Activated T-helper 17 cell treated with anti-CD3 and anti-CD28 coated beads, Interleukin-2, amount 50 U/mL, for 72 hours (primary cell): ENCODE measurements at regions not wholly inside any gene's neighbourhood (a gene's known extent, or its start where the extent isn't known, plus 50 kb on each side); places are given as distances from the start of the nearest gene placed in this dataset.
"Not testable (repeated sequence)": the region's sequence is repeated elsewhere in the genome, so short reads cannot be mapped to it uniquely, and the experiment has no call there.

Experiments
- ATAC-seq: fragments of 150-1000 bp; cut with Tn5 transposase; replicated peaks from 2 replicates; pipeline ENCODE4 v1.10.0; 2021; ENCODE audit warnings: mild to moderate bottlenecking, moderate library complexity
- H3K27ac Mint-ChIP-seq: one replicate; pipeline ENCODE4 v1.8.0; 2022; ENCODE audit warnings: mixed read lengths
- H3K27me3 Mint-ChIP-seq: one replicate; pipeline ENCODE4 v1.8.0; 2022; ENCODE audit warnings: mixed read lengths
- H3K36me3 Mint-ChIP-seq: one replicate; pipeline ENCODE4 v1.8.0; 2022; ENCODE audit warnings: low read depth, mild to moderate bottlenecking, mixed read lengths
- H3K4me1 Mint-ChIP-seq: one replicate; pipeline ENCODE4 v1.8.0; 2022; ENCODE audit warnings: mixed read lengths
- H3K4me3 Mint-ChIP-seq: one replicate; pipeline ENCODE4 v1.8.0; 2022; ENCODE audit warnings: mild to moderate bottlenecking, mixed read lengths
- H3K9me3 Mint-ChIP-seq: one replicate; pipeline ENCODE4 v1.8.0; 2022; ENCODE audit warnings: mixed read lengths

DNA sequence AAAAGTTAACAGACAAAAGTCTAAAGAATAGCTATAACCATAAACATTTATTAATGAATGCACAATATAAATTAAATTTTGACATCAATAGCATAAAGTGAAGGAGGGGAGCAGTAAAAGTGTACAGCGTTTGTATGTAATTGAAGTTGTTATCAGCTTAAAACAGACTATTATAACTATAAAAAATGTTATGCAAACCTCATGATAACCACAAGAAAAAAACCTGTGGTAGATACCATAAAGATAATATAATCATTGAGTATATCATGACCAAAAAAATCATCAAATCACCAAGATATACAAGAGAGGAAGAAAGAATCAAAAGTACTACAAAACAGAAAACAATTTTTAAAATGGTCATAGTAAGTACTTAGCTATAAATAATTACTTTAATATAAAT lies 122.1 kb upstream of the ID2 start:
- H3K9me3 Mint-ChIP-seq, result peaks cover 7% of the 10 kb centered on the region
- no peaks in the 10 kb centered on the region for H3K4me1 Mint-ChIP-seq
- no peak overlapping the region for H3K27ac Mint-ChIP-seq
- H3K4me3 Mint-ChIP-seq, result no peak overlapping the region
- ATAC-seq, result no peak
- H3K36me3 Mint-ChIP-seq, result no peaks in the 10 kb centered on the region
- H3K27me3 Mint-ChIP-seq, result no peaks in the 10 kb centered on the region

DNA sequence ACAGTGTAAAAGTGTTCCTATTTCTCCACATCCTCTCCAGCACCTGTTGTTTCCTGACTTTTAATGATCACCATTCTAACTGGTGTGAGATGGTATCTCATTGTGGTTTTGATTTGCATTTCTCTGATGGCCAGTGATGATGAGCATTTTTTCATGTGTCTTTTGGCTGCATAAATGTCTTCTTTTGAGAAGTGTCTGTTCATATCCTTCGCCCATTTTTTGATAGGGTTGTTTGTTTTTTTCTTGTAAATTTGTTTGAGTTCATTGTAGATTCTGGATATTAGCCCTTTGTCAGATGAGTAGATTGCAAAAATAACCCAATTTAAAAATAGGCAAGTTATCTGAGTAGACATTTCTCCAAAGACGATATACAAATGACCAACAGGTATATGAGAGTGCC lies 120.2 kb upstream of the ID2 start:
- not testable (repeated sequence) for H3K9me3 Mint-ChIP-seq, ATAC-seq, H3K36me3 Mint-ChIP-seq, H3K27me3 Mint-ChIP-seq, H3K4me1 Mint-ChIP-seq, H3K4me3 Mint-ChIP-seq, H3K27ac Mint-ChIP-seq

DNA sequence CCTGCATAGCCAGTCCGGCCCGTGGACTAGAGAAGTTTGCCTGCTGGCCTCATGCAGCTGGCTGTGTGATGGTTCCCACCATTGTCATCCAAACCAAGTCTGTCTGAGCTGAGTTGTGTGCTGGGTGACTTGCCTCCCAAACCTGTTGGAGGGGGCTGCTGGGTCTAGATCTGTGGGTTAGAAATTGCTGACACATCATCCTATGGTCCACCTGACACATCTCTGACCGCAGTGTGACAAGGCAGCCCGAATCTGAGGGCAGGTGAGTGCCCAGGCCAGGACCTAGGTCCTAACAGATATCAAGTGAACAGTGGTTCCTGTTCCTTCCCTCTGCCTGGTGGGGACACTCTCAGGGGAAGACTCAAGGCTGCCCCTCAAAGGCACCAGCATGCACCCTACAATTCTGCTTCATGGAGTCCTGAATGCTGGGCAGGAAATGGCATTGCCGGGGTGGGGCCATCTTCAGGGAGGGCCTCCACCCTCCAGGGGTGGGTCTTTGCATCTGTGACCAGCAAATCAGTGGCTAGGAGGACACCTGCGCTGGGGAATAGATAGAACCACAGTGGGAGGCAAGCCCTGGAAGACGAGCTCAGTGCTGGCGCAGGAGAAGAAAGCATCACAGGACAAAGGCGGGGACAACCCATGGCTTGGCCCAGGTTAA lies 117.9 kb upstream of the ID2 start:
- Mint-ChIP-seq H3K9me3 (no peaks in the 10 kb centered on the region), H3K27ac (no peak overlapping the region), H3K4me3 (no peak overlapping the region), H3K36me3 (no peaks in the 10 kb centered on the region), H3K27me3 (no peaks in the 10 kb centered on the region), H3K4me1 (peaks cover 6% of the 10 kb centered on the region)
- no peak for ATAC-seq

DNA sequence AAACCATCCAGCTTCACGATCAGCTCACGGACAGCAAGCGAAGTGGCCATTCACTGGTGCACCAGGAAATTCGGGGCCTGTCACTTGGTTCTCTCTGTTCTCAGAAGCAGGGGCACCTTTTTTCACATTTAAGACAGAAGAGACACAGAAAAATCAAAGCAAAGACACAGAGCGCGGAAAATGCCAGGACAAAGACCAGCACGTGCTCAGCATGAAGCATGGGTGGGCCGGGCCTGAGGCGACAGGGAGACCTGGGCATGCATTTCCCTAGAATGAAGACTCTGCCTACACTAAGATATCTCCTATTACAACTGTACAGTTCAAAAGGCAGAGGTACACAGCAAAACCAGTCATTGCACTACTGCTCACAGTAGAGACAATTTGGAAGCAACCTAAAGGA lies 117.4 kb upstream of the ID2 start:
- Mint-ChIP-seq H3K4me1 (peaks cover 6% of the 10 kb centered on the region), H3K36me3 (no peaks in the 10 kb centered on the region), H3K4me3 (no peak overlapping the region), H3K9me3 (no peaks in the 10 kb centered on the region), H3K27ac (no peak overlapping the region), H3K27me3 (no peaks in the 10 kb centered on the region)
- no peak for ATAC-seq

DNA sequence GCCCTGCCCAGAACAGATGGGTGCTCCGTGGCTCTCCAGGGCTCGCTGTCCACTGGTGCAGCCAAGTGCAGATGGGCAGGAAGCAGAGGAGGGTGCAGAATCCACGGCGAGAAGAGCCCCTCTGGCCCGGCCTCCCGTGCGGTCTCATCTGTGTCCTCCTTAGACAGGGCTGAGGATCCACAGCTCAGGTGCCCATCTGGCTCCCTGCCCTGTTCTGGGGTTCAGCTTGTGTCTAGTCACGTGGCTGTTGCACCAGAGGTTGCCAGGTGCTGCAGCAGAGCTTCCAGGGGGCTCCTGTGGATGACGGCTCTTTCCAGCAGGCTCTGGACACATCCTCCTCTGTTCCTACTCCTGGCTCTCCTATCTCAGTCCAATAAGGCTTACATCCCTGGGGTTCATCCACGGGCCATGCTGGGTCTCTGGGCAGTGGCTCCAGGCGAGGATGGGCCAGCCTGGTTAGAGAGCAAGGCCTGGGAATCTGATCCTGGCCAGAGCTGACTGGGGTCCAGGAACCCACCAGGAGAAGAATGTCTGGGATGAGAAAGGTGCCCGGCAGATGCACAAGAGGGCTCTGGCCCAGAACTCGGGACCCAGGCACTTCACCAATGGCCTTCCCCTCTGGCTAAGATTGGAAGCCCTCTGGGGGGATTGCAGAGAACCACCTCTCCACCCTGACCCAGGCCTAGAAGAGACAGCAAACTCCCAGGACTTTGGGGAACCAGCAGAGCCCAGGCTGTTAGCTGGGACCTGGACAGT lies 116.3 kb upstream of the ID2 start:
- no peaks in the 10 kb centered on the region for H3K9me3 Mint-ChIP-seq
- H3K27ac Mint-ChIP-seq, result peak overlapping the region; percentile 68
- no peaks in the 10 kb centered on the region for H3K36me3 Mint-ChIP-seq
- ATAC-seq, result no peak
- H3K4me3 Mint-ChIP-seq, result no peak overlapping the region
- H3K27me3 Mint-ChIP-seq, result no peaks in the 10 kb centered on the region
- H3K4me1 Mint-ChIP-seq, result peaks cover 6% of the 10 kb centered on the region

DNA sequence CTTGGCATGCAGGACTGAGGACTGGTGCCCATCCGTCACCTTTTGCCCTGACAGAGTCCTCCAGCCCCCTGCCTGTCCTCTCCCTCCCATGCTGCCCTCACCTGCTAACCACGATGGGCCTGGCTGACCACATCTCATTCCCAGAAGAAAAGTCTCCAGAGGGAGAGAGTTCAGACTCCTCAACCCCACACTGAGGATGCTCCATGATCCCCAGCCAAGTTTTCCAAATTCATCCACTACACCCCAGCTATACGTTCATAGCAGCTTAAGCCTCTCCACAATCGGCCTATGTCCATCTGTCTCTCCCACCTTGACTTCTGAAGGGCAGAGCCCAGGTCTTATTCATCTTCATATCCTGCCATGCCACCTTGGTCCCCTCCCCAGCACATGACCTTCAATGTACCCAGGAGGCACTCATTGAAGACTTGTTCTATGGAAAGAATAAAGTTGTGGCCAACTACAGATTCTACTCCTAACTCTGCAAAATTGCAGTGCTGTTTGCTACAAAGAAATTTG lies 115.6 kb upstream of the ID2 start:
- Mint-ChIP-seq H3K36me3 (no peaks in the 10 kb centered on the region), H3K4me1 (peaks cover 6% of the 10 kb centered on the region), H3K4me3 (no peak overlapping the region), H3K27ac (peak overlapping the region; percentile 68), H3K9me3 (no peaks in the 10 kb centered on the region), H3K27me3 (no peaks in the 10 kb centered on the region)
- no peak for ATAC-seq

DNA sequence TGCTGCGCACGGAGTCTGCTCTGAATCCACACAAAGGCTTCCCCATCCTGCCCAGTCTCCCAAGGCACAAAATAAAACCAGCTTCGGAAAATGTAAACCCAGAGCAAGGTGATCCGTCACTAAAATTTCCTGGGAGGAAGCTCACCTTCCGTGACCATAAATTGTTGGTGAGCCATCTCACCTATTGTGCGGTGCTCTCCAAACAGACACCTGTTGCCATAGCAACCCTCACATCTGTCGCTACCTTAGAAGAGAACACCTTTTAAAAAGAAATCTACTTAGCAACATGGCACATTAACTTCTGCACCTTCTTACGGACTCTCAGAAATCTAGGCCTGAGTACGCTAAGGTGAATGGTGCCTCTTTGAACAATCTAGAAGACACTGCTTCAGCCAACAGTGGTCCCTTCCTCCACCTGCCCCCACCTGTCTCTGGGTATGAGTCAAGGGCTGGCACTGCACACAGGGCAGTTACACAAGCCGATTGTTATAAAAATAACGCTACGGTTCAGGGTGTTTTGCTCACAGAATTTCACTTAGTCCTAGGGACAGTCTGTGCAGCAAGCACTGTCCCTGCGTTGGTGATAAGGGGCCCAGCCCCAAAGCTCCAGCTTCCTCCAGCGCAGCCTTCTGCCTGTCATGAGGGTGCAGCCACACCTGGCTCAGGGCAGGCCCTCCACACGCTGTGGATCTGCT lies 114.9 kb upstream of the ID2 start:
- Mint-ChIP-seq H3K4me3 (no peak overlapping the region), H3K27ac (peak overlapping the region; percentile 68), H3K27me3 (no peaks in the 10 kb centered on the region), H3K9me3 (no peaks in the 10 kb centered on the region), H3K4me1 (peaks cover 6% of the 10 kb centered on the region), H3K36me3 (no peaks in the 10 kb centered on the region)
- no peak for ATAC-seq

DNA sequence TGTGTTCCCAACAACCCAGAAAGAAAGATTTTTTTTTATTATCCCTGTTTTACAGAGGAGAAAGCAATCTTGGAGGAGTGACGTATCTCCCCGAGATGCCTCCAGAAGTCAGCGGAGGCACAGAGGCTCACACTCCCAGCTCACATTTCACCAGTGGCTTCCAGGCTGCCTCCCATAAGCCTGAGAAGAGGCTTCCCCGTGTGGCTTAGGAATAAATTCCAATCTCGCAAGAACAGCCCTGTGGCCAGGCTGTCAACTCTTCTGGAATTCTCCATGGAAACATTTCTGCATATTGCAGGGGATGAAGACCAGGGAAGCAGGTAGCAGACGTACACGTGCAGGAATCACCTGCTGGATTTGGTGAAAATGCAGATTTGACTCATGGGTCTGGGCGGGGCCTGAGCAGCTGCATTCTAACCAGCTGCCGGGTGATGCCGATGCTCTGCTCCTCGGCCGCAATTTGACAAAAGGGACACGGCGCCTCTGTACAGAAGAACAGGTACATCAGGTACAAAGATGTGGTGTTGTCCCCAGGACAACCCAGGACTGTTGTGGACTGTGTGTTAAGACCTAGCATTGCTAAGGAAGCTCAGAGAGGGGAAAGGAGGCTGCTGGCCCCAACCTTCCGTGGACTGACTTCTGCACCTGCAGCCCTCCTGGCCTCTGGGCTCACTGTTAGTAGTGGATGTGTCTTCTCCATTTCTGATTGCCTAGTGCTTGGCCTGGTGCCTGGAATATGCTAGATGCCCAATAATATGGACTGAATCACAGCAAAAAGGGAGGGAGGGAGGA lies 114.2 kb upstream of the ID2 start:
- Mint-ChIP-seq H3K4me3 (no peak overlapping the region), H3K4me1 (peaks cover 6% of the 10 kb centered on the region), H3K9me3 (no peaks in the 10 kb centered on the region), H3K36me3 (no peaks in the 10 kb centered on the region), H3K27me3 (no peaks in the 10 kb centered on the region), H3K27ac (no peak overlapping the region)
- no peak for ATAC-seq

DNA sequence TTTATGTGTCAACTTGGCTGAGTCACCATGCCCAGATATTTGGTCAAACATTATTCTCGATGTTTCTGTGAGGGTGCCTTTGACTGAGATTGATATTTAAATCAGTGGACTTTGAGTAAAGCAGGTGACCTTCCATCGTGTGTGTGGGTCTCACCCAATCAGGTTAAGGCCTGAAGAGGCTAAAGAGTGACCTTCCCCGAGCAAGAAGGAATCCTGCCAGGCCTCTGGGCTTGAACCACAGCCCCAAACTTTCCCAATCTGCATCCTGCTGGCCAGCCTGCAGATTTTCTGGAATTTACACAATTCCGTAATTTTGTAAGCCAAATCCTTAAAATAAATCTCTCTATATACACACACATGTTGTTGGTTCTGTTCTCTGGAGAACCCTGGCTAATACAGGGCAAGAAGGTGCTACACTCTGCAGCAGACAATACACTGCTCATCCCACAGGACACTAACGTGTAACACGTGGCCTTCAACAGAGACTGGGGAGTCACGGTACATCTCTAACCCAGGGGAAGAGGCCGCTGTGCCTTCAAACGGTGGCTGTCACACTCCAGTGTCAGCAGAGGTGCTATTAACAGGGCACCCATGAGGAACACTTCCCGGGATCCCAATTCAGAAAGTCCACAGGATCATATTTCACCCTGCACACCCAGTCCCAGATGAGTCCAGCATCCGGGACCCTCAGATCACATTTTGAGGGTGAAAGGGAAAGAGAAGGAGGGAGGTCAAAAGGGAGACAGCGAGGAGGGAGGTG lies 113.1 kb upstream of the ID2 start:
- Mint-ChIP-seq H3K27me3 (no peaks in the 10 kb centered on the region), H3K4me3 (no peak overlapping the region)

DNA sequence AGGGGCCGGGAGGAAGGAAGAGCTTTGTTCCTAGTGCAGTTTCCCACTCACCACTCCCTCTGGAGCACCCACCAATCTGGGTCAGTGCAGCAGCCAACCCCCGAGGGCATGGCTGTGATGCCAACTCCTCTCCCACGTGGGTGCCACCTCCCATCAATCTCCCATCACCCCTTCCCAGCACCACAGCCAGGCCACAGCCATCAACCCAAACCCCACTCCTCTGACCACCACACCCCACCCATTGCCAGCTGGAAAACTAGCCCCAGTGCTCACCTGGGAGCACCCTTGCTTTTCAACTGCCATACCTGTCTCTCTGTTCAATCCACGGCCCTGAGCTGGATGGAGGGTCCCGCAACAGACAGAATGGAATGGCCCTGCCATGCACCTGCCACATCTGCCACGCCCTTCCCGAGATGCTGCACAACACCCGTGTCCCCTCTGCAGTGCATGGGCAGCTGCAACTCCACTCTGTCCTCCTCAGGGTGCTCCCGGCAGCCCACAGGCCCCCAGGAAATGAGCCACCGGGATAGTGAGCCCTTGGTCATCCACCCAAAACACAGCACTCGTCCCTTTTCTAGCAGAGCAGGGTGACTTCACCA lies 112.4 kb upstream of the ID2 start:
- no peak overlapping the region for H3K27ac Mint-ChIP-seq
- no peak overlapping the region for H3K4me3 Mint-ChIP-seq
- no peak for ATAC-seq
- no peaks in the 10 kb centered on the region for H3K9me3 Mint-ChIP-seq
- no peaks in the 10 kb centered on the region for H3K27me3 Mint-ChIP-seq
- H3K36me3 Mint-ChIP-seq, result no peaks in the 10 kb centered on the region
- peaks cover 6% of the 10 kb centered on the region for H3K4me1 Mint-ChIP-seq

More for the DNA sequence above, 113.1 kb upstream of the ID2 start:
- no peaks in the 10 kb centered on the region for H3K36me3 Mint-ChIP-seq
- H3K27ac Mint-ChIP-seq, result no peak overlapping the region
- H3K9me3 Mint-ChIP-seq, result no peaks in the 10 kb centered on the region
- peaks cover 6% of the 10 kb centered on the region for H3K4me1 Mint-ChIP-seq
- no peak for ATAC-seq

DNA sequence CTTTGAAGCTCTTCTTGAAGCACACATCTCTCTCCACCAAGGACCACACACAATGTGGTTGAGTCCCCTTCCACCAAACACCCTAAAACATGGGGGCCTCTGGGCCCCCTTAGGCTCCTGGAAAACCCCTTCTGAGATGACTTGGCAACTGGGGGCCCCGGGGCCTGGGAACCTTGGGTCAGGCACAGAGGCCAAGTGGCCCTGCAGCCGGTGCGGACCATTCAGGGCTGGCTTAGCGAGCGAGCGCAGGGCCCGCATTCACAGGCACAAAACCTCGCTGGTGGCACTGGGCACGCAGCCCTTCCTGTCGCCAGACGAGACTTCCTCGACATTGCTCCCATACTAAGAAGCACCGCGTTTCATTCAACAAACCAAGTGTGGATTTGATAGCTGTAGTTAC lies 111.2 kb upstream of the ID2 start:
- H3K27me3 Mint-ChIP-seq, result no peaks in the 10 kb centered on the region
- H3K4me1 Mint-ChIP-seq, result peaks cover 15% of the 10 kb centered on the region
- no peaks in the 10 kb centered on the region for H3K9me3 Mint-ChIP-seq
- H3K27ac Mint-ChIP-seq, result no peak overlapping the region
- no peaks in the 10 kb centered on the region for H3K36me3 Mint-ChIP-seq
- ATAC-seq, result no peak
- H3K4me3 Mint-ChIP-seq, result no peak overlapping the region

DNA sequence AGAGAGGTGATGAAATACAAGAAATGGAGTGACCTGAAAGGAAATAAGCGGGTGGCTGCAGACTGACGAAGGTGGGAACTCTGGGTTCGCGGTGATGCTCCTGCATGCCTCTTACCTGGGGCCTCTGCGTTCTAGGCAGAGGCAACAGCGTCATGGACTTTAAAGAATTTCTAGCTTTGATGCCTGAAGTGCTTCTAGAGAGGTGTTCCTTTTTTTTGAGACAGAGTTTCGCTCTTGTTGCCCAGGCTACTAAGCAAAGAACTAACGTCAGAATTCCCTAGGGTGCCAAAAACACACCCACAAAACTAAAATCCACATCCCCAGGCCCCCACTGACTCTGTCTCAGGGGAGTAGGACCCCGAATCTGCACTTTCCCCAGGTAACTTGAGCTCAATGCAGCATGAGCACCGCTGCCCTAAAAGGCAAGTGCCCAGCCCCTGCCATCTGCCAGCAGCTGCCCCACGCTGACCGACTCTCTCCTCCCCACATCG lies 110.5 kb upstream of the ID2 start:
- H3K36me3 Mint-ChIP-seq, result no peaks in the 10 kb centered on the region
- H3K27me3 Mint-ChIP-seq, result no peaks in the 10 kb centered on the region
- no peak overlapping the region for H3K27ac Mint-ChIP-seq
- no peaks in the 10 kb centered on the region for H3K9me3 Mint-ChIP-seq
- no peak for ATAC-seq
- peaks cover 18% of the 10 kb centered on the region for H3K4me1 Mint-ChIP-seq
- H3K4me3 Mint-ChIP-seq, result no peak overlapping the region

DNA sequence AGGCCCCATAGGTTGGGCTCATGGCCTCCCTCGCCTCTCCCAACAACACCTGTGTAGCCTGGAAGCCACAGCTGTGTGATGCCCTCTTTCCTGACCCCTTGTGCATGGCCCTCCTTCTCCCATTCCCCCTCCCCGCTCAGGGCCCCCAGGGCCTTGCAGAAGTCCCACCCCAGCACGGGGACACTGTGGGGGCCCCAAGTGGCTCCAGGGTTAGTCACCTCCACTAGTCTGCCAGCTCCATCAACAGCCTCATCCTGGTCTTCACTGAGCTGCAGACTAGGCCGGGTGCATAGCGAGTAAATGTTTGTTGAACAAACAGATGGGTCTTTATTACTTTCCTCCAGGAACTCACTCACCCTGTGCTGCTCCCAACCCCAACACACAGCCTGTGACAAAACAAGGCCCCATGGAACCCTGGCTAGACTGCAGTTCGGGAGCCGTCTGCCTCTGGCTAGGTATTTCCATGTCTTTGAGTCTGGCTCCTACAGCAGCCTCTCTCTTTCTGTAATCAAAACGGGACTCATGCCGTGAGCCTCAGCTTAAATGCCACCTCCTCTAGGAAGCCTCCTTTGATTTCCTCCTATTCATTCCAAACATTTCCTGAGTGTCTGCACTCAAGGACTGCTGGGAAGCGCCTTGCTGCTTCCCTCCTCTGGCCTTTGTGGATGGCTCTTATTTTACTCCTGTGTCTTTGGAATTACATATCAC lies 109.9 kb upstream of the ID2 start:
- Mint-ChIP-seq H3K4me3 (no peak overlapping the region), H3K36me3 (no peaks in the 10 kb centered on the region), H3K27me3 (no peaks in the 10 kb centered on the region), H3K4me1 (peaks cover 22% of the 10 kb centered on the region), H3K27ac (no peak overlapping the region), H3K9me3 (no peaks in the 10 kb centered on the region)
- no peak for ATAC-seq
